ENCODE measurements at regions not wholly inside any gene's neighbourhood (a gene's known extent, or its start where the extent isn't known, plus 50 kb on each side); places are given as distances from the start of the nearest gene placed in this dataset.

DNA sequence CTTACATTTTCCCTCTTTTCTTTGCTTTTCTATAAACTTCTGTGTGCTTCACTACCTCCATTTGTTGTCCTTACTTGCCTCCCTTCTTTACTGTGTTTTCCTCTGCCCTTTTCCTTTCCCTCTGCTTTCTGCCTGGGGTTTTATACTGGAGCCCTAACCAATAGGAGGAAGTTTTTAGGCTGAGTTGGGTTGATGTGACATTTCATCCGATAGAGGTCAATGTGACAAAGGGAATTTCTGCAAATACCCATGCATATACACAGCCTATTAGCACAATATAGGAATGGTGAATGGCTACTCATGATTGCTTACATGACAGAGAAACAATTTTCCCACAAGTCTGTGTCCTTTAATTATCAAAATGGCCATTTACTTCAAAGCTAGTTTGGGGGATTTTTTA lies 153.0 kb upstream of the ARPP21 start:
- no peak for DNase-seq

DNA sequence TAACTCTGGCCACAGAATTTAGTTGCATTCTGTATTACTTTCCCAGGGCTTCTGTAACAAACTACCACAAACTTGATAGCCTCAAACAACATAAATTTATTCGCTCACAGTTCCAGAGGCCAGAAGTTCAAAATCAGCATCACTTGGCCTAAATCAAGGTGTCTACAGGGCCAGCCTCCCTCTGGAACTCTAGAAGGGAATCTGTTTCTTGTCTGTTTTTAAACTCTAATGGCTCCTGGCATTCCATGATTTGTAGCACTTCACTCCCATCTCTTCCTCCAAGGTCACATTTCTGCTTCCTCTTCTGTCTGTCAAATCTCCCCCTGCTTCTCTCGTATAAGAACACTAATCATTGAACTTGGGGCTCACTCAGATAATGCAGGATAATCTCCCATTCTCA lies 151.9 kb upstream of the ARPP21 start:
- no peak for DNase-seq

DNA sequence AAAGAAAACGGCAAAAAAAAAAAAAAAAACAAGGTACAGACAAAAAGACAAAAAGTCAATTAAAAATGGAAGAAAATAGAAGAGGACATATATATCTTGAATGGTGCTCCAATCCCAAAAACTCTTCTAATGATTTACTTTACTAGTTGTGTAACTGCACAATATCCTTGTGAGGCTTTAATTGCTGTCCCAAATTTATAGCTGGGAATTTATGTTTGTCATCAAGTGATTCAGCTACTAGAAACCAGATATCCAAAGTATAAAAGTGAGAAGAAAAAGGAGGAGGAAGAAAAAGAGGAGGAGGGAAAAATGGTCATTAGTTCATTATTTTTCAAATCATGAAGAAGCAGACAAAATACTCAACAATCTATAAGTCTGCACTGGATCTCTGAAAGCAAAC lies 150.8 kb upstream of the ARPP21 start:
- no peak for DNase-seq

DNA sequence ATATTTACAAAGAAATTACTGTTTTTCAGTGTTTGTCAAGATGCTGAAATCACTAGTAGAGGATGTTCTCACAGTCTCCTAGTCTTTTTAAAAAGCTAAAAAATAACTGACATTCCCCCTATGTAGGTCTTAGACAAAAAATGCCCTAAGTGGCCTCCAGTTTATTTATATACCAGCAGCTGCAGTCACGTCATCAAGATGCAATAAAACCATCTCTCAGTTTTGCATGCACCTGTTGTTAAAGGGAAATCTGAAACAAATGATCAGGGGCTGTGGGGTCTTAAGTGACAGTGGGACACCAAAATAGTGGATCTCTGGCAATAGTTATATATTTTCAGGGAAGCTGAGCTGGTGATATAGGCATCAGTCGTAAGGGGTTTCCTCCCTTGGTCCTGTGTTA lies 146.5 kb upstream of the ARPP21 start:
- no peak for DNase-seq

DNA sequence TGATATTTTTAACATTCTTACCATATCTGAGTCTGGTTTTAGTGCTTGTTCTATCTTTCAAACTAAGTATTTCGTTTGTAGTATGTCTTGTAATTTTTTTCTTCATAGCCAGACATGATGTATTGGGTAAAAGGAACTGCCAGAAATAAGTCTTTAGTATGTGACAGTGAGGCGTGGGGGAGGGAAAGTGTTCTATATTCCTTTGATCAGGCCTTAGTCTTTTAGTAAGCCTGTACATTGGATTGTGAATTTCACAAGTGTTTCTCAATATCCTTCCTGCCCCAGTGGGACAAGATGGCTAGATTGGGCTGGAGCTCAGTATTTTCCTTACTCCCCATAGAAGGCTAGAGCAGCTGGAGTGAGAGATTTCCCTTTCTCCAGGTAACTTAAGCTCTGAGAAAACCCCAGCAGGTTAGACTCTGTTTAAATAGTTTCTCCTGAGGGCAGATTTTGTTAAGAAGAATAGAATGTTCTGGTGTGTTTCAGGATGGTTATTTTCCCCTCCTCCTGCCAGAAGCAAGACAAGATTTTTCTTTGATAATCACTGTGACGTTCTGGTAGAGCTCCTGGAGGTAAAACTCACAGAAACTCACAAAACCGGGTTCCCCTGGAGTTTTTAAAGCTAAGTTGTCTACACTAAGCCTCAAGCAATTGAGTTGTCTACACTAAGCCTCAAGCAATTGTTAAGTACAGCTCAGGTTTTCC lies 140.7 kb upstream of the ARPP21 start:
- DNase-seq, result no peak

DNA sequence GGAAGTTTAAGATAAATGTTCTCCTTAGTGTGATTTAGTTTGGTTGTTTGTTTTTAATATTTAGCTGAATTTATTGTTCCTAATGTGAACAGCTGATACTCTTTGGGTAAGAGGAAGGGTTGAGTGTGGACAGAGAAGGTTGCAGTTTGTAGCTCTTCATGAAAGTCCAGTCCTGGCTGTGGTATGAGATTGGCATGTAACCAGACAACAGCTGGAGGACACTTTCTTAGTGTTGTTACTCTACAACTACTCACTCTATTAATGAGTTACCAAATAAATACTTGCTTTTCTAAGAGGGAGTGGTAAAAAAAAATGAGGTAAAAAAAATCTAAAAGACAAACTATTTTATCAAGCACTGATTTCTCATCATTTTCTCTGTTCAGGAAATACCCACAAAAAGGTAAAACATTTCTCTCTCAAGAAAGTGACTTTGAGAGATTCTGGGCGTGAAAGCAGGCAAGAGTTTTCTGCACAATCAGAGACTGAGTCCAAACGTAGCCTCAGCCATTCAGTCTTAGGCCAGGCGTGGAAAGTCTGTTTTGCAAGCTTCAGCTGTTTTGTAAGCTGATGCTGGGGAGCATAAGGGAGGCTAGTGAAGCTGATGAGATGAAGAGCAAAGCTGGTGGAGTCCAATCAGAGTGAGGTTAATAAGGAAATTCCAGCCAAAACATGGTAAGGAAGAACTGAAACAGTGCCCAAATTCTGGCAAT lies 138.5 kb upstream of the ARPP21 start:
- DNase-seq, result no peak

DNA sequence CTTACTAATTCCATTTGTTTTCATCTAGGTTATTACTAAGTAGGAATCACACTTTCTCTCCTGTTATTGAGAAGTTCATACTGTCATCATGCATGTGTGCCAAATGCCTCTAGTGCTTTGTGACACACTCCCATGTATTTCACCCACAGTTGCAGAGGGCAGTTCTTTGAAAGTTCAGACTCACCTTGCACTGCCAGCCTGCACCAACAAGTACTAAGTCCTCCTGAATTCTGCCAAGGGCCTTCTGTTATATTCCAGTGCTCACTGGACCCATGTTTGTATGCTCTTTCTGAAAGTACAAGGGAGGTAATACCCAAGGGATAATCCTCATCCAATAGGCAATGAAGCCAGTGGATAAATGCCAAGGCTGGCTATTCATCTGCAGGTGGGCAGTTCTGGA lies 136.6 kb upstream of the ARPP21 start:
- no peak for DNase-seq

DNA sequence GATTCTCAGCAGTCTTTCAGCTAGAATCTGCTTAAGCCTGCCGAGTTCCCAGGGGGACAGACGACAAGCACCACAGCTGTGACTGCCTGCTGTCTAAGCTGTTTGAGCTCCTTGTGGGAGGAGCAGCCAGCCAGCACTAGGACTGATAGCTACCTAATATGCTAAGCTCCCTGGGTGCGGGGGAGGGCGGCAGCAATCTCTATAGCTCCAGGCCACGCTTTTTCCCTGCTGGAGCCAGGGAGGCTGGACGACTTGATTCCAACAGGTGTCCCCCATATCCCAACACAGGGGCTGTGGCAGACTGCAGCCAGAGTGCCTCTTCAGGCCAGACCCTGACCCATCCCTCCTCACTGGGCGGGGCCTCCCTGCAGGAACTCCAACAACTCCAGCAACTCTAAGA lies 134.1 kb upstream of the ARPP21 start:
- DNase-seq, result no peak

DNA sequence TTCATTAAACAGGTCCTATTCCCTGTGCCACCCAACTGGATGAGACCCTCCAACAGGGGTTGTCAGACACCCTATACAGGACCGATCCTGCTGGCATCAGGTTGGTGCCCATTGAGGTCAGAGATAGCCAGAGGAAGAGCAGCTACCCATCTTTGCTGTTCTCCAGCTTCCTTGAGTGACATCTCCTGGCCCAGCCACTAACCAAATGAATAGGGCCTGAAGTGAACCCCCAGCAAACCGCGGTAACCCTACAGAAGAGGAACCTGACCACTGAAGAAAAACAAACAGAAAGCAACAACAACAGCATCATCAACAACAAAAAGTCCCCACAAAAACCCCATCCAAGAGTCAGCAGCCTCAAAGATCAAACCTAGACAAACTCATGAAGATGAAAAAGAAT lies 133.6 kb upstream of the ARPP21 start:
- DNase-seq, result no peak

DNA sequence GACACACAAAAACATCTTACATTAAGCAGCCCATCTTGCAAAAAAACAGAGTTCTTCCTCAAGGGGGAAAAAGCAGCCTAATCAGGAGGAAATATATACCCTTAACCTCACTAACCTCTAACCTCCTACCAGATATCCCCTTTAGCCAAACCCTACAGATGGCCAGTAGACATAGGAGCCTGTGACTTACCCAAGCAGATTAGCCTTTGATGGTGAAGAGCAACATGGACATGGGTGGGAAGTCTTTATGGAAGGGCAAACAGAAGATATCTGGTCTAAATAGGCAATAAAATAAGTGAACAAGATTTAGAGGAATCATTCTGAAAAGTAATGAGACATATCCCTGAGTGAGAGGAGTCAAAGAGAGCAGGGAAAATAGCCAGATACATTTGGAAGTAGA lies 119.4 kb upstream of the ARPP21 start:
- no peak for DNase-seq

DNA sequence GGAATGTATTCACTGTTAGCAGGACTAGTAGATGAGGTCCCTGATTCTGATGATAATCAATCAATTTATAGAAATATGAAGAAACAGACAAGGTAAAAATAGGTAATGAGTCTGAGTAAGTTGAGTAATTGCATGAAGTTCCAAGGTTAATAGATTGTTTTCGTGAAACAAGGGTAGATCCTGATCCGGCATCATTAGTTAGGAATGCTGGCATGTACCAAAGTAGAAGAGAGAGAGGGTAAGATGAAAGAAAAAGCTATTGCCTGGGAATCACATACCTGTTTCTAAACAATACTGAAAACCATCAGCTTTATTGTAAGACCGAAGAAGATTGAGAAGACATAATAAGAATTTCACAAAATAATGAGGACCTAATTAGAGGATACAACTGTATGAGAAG lies 118.1 kb upstream of the ARPP21 start:
- no peak for DNase-seq

DNA sequence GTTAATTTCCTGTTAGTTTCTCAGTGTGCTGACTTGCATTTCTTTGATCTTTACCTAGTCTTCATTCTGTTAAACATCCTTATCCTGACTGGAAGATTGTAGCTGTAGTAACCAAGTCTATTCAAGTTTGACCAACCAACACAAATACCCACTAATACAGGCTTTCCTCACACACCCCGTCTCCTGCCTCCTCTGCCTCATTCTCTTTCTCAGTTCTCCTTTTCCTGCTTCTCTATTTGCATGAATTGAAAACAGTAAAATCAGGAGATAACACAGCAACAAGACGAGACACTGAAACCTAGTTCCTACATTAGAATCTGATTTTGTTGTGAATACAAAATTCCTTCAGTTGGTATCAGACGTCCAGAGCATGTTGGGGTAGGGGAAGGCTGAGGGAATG lies 116.9 kb upstream of the ARPP21 start:
- DNase-seq, result no peak

DNA sequence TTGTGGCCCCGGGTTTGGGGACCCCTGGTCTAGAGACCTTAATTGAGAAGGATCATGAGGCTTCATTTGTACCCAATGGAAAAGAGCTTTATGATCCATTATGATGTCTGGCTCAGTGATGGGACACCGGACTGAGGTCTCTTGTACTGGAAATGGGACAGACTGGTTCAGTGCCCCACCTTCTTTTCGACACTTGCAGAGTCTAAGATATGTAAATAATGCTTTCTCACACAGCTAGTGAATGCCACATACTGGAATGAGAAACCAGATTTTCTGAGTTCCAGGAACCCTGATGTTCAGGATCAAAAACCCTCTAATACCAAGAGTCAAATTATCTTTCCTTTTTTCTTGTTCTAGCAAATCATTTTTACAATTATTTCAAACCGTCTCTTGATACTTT lies 116.3 kb upstream of the ARPP21 start:
- DNase-seq, result no peak

DNA sequence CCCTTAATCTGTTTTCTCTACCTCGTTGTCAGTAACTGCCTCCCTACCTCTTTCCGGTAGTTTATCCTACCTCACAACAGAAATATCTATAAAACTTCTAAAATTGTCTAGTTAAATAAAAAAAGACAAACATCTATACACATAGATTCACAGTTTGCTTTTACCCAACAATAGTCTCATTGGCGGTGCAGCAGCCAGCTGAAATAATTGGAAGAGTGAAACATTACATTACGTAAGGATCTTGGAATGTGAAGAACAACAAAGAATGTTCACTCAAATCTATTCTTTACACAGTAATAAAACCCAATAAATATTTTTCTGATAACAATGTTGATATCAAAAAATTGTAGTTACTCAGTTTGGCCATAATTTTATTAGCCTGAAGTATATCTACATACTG lies 115.5 kb upstream of the ARPP21 start:
- DNase-seq, result no peak

DNA sequence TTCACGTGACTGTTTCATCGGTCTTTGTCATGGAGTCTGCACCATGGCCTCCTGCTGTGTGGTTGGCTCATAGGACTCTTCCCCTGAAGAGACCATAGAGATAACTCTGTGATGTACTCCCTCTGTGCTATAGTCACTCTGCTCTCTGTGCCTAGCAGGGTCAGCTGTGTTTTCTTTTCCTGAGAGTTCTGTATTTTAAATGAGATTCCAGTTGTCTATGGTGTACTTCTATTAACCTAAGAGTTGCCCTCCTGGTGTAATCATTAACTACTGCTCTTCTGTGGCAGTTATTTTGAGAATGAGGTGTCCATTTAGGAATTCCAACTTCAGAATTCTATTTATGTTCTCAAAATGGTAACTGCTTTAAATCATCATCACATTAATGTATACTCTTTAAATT lies 114.5 kb upstream of the ARPP21 start:
- no peak for DNase-seq

DNA sequence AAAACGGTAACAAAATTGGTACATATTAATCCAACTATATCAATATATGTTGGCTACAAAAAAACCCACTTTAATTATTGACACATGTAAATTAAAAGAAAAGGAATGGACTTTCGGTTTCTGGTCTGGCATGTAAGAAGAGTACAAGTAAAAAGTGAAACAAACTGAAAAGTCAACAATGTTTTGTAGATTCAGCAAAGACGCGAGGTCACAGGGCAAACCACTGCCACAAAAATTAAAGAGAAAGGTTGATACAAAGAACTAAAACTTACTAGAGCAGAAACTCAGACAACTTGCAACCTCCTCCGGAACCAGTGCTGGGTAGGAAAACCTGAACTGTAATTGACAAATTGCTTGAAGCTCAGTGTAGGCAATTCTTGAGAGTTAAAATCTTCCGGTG lies 110.6 kb upstream of the ARPP21 start:
- peak in 1 of 2 donors; percentile 5 for DNase-seq

DNA sequence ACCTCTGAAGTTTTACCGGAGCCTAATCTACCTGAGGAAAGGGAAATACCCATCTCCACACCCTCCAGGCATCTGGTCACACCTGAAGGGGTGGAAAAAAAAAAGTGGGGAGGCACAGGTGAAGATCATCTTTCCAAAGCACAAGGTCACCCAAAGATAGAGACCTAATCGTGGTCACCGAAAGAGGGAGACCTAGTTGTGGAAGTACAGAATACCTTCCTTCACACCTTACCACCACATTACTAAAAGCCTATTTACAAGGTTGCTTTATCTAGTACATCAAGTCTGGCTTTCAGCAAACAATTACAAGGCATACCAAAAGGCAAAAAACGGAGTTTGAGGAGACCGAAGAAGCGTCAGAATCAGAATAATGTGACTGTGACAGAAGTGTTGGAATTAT lies 110.0 kb upstream of the ARPP21 start:
- DNase-seq, result no peak

DNA sequence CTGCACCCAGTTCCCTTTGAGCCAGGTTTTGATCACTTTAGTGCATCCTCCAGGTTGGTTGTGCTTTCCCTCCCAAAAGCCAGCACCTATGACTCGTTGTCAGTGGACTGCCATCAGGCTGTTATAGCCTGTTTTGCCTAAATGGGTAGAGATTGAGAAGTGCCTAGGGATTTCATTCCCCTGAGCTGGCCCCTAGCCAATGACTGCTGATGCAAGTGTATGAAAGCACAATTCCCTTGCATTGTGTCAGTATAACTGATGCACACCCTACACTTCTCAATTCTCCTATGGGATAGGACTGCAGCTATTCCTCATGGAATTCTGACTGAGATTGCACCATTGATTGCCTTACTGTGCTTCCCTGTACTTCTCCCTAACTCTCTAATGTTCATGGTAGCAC lies 102.1 kb upstream of the ARPP21 start:
- peak in 1 of 2 donors; percentile 7 for DNase-seq

DNA sequence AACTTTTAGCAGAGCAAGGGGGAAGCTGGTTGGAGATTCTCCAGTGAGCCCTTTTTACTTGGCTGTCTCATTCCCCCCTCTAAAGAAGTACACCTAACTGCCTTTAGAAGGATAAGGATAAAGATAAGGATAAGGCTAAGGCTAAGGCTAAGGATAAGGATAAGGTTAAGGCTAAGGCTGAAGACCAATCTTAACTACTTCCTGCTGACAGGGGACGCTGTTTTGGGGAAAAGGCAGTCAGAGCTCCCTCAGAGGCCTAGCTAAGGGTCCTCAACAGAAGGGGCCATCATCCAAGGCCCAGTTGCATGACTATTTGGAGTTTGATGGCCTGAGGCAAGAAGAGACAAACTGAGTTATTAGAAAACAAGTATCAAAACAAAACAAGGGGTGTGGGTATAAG lies 94.3 kb upstream of the ARPP21 start:
- no peak for DNase-seq

DNA sequence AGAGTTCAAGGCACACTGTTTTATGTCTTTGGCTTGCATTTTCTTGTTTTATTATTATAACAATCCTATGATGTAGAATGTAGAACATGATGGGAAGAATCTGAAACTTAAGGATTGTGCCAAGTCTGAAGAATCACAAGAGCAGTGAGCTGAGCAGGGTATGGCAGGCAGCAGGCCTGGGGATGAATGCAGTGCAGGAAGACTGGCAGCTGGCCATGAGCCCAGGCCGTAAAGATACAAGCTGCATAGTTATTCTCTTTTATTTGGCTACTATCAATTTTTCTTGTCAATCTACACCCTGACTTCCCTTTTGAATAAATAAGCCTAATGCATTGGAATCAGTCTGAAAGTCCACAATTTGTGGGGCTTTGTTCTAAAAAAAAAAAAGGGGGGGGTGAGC lies 89.6 kb upstream of the ARPP21 start:
- no peak for DNase-seq

DNA sequence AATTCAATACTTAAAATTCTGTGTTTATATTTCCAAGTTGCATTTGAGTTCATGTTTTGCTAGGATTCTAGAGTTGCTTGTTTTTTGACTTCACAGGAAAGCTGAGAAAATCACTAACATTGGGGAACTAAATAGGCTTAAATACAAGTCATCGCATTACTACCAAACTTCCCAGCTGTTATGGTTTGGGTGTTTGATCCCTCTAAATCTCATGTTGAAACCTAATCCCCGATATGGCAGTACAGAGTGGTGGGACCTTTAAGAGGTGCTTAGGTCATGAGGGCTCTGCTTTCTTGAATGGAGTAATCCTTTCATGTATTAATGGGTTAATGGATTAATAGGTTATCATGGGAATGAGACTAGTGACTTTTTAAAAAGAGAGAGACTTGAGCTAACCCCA lies 77.2 kb upstream of the ARPP21 start:
- DNase-seq, result no peak

DNA sequence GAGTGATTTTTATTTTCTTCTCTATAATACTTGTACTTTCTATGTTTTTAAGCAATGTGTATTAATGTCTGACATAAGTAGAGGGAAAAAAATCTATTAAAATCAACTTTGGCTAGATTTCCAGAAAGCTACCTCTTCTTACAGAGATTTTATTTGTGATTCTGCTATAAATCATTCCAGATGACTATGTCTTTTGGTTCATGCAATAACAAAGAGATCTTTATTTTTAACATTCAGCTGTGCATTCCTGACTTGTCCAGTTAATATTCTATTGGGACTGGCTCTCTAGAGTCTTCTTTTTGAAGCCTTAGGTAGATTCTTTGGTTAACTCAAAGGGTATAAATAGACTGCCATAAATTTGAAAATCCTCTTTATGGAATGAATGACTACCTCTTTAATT lies 74.3 kb upstream of the ARPP21 start:
- DNase-seq, result no peak

Measured in right lung (tissue), 2 donors.